ENCODE measurements at regions not wholly inside any gene's neighbourhood (a gene's known extent, or its start where the extent isn't known, plus 50 kb on each side); places are given as distances from the start of the nearest gene placed in this dataset.

DNA sequence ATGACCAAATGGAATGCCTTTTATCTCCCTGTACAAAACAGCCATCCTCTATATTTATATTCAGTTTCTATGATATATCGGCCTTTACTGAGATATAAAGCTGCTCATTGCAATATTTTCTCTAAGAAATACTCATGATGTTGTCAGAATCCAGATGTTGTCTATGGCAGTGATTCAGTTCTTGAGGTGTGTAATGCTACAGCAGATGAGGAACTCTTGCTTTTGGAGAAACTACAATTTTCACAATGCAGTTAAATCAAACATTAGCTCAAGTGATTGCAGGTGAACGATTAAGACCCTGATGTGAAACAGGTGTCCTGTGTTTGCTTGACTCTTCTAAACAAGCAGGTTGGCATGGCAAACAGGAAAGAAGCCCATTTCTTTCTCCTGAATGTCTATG is 256.2 kb upstream of the CDH20 start:
- DNase-seq (ENCODE audit: low read depth in 2 of 3, low spot score in 1 of 3): no peak

DNA sequence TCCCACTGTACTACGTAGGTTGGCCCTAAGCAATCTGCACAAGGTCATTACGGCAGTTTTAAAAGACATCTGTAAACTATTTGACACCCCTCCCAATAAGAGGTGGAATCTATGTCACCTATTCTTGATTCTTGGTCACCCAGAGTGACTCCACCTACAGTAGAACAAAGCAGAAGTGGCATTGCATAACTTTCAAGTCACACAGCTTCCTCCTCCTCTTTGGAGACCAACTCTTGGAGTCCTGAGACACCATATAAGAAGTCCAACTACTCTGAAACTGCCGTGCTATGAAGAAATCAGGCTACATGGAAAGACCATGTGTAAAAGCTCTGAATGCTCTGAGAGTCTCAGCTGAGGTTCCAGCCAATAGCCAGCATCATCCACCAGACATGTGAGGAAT is 253.5 kb upstream of the CDH20 start:
- no peak for DNase-seq (ENCODE audit: low read depth in 2 of 3, low spot score in 1 of 3)

DNA sequence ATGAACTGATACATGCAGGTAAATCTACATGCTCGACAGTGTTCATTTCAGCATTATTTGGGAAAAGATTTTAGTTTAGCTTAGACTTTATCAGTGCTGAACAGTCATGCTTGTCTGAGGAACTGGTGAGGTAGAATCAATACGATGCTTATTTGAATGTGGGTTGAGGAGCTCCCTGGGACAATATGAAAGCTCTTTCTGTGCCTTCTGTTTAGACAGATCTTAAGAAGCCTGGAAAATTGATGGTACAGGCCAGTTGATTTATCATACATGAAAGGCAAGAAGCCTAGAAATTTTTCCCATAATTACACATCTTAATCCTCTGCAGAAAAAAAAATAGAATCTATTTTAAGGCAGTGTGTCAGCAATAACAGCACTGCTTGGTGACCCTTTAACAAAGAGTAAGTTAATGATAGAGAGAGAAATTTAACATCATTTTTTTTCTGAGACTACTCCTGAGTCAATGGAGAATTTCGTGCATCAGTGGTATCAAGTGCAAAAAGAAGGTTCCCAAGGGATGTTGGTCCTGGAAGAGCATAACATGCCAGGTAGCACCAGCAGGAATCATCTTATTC is 252.2 kb upstream of the CDH20 start:
- DNase-seq (ENCODE audit: low read depth in 2 of 3, low spot score in 1 of 3): no peak

DNA sequence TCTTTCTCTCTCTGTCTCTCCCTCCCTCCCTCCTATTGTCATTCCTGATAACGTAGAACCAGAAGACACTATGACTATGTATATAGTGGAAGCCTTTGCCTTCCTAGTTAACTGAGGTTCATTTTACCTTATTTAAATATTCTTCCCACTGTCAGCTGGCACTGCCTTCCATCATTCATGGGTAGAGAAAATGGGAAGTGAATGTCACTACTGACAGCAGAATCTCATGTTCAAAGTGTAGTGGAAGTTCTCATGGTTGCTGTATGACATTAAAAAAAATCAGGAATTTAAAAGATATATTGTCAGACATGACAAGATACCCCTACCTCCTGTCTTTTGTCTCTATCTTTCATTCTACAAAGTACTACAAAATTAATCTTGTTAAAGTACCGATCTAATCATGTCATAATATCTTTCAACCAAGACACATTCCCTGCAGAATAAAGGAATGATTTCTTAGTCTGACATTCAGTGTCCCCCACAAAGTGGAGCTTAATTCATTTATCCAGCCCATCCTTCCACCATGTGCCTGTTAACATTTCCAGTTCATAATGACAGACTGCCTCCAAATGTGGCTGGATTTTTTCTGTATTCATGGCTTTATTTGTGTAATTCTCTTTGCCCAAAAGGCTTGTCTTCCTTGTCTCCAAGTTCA is 250.1 kb upstream of the CDH20 start:
- no peak for DNase-seq (ENCODE audit: low read depth in 2 of 3, low spot score in 1 of 3)

DNA sequence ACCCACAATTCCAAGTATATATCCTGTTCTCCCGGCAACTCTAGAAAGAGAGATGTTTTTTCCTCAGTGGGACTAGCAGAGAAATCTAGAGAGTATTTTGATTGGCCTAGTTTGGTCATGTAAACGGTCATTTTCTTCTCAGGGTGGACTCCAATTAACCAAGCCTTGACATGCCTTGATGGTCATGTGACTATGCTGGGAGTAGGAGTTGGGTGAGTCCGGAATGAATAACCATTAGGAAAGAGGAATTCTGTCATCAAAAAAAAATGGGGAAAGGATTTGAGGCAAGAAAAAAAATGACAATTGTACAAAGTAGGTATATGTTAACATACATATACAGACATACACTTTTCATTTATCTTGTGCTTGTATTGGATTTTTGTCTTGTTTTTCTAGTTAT is 248.2 kb upstream of the CDH20 start:
- DNase-seq (ENCODE audit: low read depth in 2 of 3, low spot score in 1 of 3): no peak

DNA sequence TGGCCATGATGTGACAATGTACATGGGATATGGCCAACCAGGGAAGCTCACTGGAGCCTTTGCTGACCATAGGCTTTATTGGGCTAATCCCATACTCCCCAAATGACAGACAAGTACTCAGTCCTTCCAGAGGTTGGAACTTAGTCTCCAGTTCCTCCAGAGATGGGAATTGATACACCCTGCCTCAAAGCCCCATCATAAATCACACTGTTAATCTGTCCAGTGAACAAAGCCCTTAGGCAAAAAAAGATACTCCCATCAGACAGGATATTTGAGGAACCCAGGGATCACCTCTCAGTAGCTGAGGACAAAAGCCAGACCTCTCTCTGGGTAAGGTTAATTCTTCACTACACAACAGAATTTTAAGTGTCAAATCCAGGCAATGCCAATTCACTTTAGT is 247.5 kb upstream of the CDH20 start:
- no peak for DNase-seq (ENCODE audit: low read depth in 2 of 3, low spot score in 1 of 3)

DNA sequence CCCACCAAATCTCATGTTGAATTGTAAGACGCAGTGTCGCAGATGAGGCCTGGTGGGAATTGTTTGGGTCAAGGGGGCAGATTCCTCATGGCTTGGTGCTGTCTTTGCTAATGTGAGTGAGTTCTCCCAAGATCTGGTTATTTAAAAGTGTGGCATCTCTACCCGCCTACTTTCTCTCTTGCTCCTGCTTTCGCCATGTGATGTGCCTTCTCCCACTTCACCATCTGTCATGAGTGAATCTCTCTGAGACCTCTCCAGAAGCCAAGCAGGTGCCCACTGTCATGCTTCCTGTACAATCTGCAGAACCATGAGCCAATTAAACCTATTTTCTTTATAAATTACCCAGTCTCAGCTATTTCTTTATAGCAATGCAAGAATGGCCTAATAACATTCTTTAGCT is 246.6 kb upstream of the CDH20 start:
- DNase-seq (ENCODE audit: low read depth in 2 of 3, low spot score in 1 of 3): no peak

DNA sequence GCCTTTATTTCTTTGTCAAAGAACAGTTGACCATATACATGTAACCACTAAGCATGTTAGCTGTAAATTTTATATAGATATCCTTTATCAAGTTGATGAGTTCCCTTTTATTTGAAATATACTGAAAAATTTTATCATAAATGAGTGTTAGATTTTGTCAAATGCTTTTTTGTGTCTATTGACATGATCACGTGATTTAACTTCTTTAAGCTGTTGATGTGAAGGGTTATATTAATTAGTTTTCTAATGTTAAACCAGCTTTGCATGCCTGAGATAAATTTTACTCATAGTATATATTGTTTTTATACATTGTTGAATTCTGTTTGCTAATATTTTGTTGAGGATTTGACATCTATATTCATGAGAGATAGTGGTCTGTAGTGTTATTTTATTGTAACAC is 241.9 kb upstream of the CDH20 start:
- no peak for DNase-seq (ENCODE audit: low read depth in 2 of 3, low spot score in 1 of 3)

DNA sequence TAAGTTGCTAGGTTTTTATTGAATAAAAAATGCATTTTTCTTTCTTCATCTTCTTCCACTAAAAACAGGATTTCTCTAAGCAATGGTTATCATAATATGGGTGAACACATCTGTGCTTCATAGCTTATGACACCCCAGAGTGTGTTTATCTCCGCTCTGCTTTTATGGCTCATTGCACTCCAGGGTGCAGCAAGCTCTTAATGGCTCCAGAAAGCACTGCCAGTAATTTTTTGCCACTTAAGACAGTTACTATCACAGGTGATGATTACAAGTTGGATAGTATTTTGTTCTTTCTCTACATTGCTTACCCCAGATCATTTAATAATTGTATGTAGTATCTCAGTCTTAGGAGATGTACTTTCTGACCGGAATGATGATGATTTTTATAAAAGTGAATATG is 239.3 kb upstream of the CDH20 start:
- no peak for DNase-seq (ENCODE audit: low read depth in 2 of 3, low spot score in 1 of 3)

DNA sequence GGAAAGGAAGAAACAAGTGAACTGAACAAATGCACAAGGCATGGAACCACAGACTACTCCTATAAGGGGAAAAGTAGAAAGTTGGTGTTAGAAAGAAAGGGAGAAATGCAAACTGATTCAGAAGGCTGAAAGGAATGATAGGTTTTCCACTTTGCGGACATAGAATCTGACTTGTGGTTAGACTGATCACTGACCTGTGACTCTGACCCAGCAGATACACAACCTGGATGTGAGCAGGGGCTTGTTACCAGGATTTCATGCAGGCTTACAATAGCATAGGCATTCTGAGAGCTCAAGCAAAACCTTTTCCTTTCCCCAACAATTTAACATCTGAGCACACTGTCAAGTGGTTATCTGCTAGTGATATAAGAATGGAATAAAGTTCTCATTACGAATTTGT is 237.0 kb upstream of the CDH20 start:
- DNase-seq (ENCODE audit: low read depth in 2 of 3, low spot score in 1 of 3): no peak

DNA sequence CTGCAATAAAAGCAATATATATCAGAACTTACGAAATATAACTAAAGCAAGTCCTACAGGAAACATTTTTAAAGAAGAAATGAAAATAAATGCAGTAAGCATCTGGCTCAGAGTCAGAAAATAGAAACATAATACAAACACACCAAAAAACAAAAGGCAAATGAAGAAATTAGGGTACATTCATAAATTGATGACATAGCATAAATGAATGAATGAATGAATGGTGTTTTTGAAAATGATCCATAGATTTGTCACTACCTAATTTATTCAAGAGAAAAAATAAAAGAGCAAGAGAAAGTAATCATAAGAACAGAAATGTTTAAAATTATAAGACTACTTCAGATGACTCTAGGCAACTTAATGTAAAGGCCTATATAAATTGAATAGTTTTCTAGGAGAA is 226.1 kb upstream of the CDH20 start:
- DNase-seq (ENCODE audit: low read depth in 2 of 3, low spot score in 1 of 3): no peak

DNA sequence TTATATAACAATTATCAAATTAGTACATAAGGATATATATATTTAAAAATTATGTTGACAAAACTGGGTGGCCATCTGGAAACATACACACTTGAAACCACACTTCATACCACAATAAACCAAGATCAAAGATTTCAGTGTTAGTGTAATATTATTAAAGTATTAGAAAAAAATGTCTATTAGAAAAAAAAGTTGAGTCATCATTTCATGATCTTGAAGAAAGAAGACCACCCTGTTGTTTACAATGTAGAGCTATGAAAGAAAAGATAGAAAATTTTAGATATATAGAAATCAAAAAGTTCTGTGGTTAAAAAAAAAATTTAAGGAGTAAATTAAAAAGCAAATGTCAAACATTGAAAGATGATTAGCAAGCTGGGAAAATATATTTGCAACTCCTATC is 224.5 kb upstream of the CDH20 start:
- DNase-seq (ENCODE audit: low read depth in 2 of 3, low spot score in 1 of 3): no peak

DNA sequence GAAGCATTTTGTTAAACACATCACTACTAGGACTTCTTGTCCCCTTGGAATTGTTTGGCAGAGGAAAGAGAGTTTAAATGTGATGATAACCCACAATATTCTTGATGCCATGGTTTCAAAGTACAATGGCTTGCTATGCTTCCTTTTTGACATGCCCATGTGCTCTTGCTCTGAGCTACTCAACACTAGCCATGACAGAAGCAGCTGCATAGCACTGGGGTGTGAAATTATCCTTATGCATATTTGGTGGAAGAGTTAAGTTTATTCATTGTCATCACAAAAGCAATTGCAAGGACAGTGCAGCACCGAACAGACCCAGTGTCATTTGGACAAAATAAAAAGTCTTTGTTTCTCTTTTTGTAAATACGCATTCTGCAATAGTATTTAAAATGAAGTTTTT is 209.9 kb upstream of the CDH20 start:
- no peak for DNase-seq (ENCODE audit: low read depth in 2 of 3, low spot score in 1 of 3)

DNA sequence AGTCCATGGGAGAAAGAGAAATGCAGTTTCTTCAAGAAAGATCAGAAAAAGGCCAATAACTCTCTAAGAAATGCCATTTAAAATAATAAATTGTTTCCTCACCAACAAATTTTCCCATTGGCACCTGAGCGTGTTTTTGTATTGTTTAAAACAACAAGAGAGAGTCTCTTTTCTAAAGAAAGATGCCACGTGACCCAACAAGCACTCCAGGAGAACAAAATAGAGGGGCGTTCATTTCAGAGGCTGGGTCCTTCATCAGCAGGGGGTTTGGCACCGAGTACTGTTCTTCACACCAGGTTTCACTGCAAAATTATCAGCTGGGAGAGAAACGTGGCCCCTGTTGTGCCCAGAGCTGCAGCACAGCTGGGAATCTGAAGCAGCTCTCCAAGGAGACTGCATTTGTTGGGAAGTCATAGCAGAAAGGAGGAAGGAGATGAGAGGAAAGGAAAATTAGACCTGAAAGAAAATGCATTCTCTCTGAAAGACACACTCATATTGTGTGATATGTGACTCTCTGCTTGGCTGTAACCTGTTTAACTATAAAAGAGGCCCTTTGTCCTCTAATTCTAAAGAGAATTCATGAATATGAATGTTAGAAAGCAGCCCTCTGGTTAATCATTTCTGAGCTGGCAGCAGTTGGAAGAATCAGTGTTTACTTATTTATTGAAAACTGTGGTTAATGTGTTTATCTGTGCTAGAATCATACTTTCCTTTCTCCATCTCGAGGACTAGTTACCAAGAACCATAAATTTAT is 205.3 kb upstream of the CDH20 start:
- no peak for DNase-seq (ENCODE audit: low read depth in 2 of 3, low spot score in 1 of 3)

DNA sequence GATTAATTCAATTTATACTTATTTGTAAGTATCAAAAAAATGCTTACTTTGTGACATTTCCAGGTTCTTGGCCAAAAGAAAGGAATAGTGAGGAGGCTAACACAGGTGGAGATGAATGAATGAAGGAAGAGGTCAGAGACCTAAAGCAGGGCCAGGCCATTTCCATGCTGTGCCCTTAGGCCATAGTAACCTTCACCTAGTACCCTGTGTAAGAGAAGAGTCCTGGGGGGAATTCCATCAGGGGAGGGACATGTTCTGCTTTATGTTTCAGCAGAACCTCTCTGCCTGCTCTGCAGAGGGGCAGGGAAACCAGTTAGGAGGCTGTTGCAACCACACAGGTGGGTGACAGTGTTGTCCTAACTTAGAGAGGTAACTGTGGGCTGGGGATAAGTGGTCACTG is 204.2 kb upstream of the CDH20 start:
- no peak for DNase-seq (ENCODE audit: low read depth in 2 of 3, low spot score in 1 of 3)

DNA sequence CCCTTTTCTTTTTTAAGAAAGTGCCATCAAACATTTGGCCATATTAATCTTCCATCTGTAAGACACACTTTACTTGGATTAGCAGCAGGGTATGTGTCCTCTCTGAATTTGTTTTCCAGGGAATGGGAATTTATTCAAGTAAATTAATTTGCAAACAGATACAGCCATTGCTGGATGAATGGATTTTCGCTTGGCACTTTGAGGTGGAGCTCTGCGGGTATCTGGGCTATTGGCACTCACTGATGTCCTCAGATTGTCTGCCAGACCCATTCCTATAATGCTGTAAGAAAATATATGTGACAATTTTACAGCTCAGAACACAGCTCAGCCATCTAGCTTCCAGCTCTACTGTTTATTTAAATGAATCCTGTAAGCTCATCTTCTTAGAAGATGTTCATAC is 201.2 kb upstream of the CDH20 start:
- DNase-seq (ENCODE audit: low read depth in 2 of 3, low spot score in 1 of 3): no peak

DNA sequence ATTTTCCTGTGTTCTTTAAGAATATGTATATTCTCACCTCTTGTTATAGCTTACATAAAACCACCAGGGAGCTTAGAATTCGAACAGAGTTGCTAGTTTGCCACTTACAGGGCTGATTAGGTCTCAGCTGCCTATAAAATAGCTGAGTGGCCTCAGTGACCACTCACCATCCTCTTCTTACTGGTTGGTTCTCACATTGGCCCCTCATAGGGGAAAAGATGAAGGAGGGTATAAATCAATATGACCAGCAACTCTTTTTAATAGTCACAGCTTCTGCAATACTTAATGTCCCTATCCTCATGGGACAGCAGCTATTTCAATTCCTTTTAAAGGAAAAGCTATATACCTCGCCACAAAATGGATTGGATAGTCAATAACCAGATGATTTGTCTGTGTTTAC is 199.4 kb upstream of the CDH20 start:
- DNase-seq (ENCODE audit: low read depth in 2 of 3, low spot score in 1 of 3): no peak

DNA sequence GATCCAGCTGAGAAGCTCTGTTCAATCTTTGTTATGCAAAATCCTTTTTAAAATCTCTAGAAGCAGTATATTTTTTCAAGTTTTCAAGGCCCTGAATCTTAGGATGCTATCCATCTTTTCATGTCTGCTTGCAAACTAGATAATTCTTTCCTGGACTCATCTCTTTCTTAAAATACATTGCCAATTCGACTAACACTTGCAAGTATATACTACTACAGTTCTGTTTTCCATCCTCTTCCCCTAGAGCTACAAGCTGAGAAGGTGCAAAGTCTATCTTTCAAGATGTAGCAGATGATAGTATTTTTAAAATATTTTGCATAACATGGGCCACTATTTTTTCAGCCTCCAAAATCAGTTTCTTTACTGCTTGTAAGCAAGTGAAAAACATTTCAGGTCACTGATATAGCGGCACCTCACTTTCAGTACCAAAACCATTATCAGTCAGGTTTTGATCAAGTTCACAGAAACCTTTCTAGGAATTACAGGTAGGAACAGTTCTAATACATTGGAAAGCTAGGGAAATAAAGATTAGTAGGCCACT is 196.4 kb upstream of the CDH20 start:
- no peak for DNase-seq (ENCODE audit: low read depth in 2 of 3, low spot score in 1 of 3)

DNA sequence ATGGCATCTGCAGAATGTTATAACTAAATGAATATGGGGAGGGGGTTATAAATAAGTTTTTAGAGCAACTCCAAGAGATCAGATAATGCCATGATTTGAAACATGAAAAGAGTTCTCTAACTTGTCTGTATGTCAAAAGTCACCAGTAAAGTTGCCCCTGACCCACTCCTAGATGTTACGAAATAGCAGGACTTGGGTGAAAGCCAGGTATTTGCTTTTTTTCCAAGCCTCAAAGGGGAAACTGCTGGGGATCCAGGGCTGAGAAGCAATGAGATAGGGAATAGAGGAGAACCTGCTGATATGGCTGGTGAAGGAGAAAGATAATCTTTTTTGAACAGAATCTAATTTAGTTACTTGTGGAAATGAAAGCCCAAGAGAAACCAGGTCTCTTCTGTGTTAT is 191.5 kb upstream of the CDH20 start:
- DNase-seq (ENCODE audit: low read depth in 2 of 3, low spot score in 1 of 3): no peak

DNA sequence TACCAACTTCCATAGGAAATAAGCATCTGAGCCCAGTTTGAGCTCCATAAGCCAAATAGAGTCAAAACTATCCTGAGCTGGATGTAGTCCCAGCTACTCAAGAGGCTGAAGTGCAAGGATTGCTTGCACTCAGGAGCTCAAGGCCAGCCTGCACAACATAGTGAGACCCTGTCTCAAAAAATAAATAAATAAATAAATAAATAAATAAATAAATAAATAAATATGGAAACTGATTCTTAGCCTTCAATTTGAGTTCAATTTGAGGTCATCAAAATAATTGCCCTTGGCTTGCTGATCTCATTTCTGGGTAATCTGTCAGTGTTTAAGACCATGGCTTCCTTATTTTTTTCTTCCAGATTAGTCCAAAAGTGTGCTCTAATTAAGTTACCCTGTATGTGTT is 184.9 kb upstream of the CDH20 start:
- no peak for DNase-seq (ENCODE audit: low read depth in 2 of 3, low spot score in 1 of 3)

DNA sequence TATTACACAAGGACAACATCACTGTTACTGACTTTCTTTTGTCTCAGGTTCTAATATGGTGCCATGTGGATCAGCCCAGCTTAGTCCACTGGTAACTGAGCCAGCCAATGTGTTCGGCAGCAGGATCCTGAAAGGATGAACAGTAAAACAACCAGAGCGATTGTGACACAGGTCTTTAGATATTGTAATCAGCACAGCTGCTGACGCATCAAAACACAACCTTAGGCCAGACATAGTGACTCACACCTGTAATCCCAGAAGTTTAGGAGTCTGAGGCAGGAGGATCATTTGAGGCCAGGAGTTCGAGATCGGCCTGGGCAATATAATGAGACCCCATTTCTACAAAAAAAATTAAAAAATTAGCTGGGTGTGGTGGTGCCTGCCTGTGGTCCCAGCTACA is 183.4 kb upstream of the CDH20 start:
- DNase-seq (ENCODE audit: low read depth in 2 of 3, low spot score in 1 of 3): no peak

DNA sequence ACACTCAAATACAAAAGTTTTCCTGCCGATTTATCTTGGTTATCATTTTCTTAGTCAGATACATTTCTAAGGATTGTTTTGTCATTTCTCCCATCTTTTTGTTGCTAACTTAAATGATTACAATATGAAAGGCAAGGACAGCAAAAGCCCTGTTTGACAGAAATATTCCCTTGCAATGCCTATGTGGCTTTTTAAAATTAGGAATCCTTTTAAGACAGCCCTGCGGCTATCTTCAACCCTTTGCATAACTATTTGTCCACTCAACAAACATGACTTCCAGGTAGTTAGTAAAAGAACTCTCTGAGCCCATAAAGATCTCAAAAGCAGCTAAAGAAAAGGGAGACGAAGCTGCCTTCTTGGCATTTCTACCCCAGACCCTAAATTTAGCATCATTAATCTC is 179.7 kb upstream of the CDH20 start:
- no peak for DNase-seq (ENCODE audit: low read depth in 2 of 3, low spot score in 1 of 3)

DNA sequence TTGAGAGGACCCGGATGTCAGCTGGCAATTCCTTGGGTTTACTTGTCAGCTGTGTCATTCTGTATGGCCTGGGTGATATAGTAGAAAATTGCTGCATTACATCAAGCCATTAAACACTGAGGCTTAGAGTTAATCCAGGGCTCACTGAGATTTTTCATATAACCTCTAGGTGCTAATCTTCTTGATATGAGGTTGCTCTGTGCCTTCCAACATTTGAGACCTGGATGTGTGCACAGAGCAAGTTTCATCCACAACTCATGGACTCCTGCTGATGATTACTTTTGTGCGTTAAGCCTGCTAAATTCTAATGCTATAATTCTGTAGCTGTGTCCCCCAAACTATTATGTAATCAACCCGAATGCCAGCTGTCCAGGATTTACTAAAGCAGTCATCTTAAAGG is 178.4 kb upstream of the CDH20 start:
- no peak for DNase-seq (ENCODE audit: low read depth in 2 of 3, low spot score in 1 of 3)

Measured in stimulated activated CD4-positive, alpha-beta T cell treated with anti-CD3 and anti-CD28 coated beads, Interleukin-12 subunit alpha, Interleukin-12 subunit beta, amount 100 ng/mL, for 48 hours (primary cell).